ENCODE measurements at regions not wholly inside any gene's neighbourhood (a gene's known extent, or its start where the extent isn't known, plus 50 kb on each side); places are given as distances from the start of the nearest gene placed in this dataset.

- Histone ChIP-seq H3K27me3 (ENCODE audit: insufficient read depth, low read depth, low read length) (no peaks in the 10 kb centered on the region), H3K4me2 (ENCODE audit: low read length) (no peak overlapping the region), H3K9me3 (ENCODE audit: low read length) (no peaks in the 10 kb centered on the region), H3F3A (ENCODE audit: insufficient read depth, low read length, poor library complexity, severe bottlenecking) (no peaks in the 10 kb centered on the region), H3K79me2 (replicated peaks; ENCODE audit: insufficient read depth, low read length) (no peaks in the 10 kb centered on the region), H3K9me2 (ENCODE audit: insufficient read depth, low read length) (no peaks in the 10 kb centered on the region), H4K20me1 (ENCODE audit: insufficient read depth) (no peaks in the 10 kb centered on the region), H3K27ac (ENCODE audit: low read length) (no peak overlapping the region), H2AFZ (ENCODE audit: low read depth, low read length) (no peak overlapping the region), H3K9ac (ENCODE audit: low read length) (no peak overlapping the region), H3K36me3 (ENCODE audit: insufficient read depth, low read length) (no peaks in the 10 kb centered on the region), H3K4me3 (ENCODE audit: low read length) (no peak overlapping the region)
- TF ChIP-seq RAD21 (conservative IDR thresholded peaks at IDR 0.05) (no peak), POLR2AphosphoS5 (IDR thresholded peaks at IDR 0.05) (no peak), CTCF (IDR thresholded peaks at IDR 0.05; ENCODE audit: poor library complexity, severe bottlenecking) (no peak), EP300 (conservative IDR thresholded peaks at IDR 0.05; ENCODE audit: poor library complexity, severe bottlenecking) (no peak), MXI1 (conservative IDR thresholded peaks at IDR 0.05; ENCODE audit: poor library complexity, severe bottlenecking) (no peak), SMC3 (conservative IDR thresholded peaks at IDR 0.05; ENCODE audit: poor library complexity) (no peak), EZH2 (IDR thresholded peaks at IDR 0.05; ENCODE audit: borderline replicate concordance, insufficient read depth, low read length, poor library complexity, severe bottlenecking) (no peak), REST (IDR thresholded peaks at IDR 0.05; ENCODE audit: borderline replicate concordance) (no peak), TAF1 (IDR thresholded peaks at IDR 0.05; ENCODE audit: low read depth) (no peak)
Observed at GRCh38 chr4:129453524-129454200, 357.7 kb downstream of the C4orf33 start.

- no peaks in the 10 kb centered on the region for H3K9me2 ChIP-seq (ENCODE audit: insufficient read depth, low read length)
- no peaks in the 10 kb centered on the region for H4K20me1 ChIP-seq (ENCODE audit: insufficient read depth)
- H3K27ac ChIP-seq (ENCODE audit: low read length) = no peak overlapping the region
- H3K9me3 ChIP-seq (ENCODE audit: low read length) = no peaks in the 10 kb centered on the region
- H3F3A ChIP-seq (ENCODE audit: insufficient read depth, low read length, poor library complexity, severe bottlenecking) = no peaks in the 10 kb centered on the region
- H3K79me2 ChIP-seq (replicated peaks; ENCODE audit: insufficient read depth, low read length) = no peaks in the 10 kb centered on the region
- TF ChIP-seq POLR2AphosphoS5 (IDR thresholded peaks at IDR 0.05) = peak; percentile 19
- no peak for TF ChIP-seq TAF1 (IDR thresholded peaks at IDR 0.05; ENCODE audit: low read depth)
- no peak overlapping the region for H3K9ac ChIP-seq (ENCODE audit: low read length)
- no peaks in the 10 kb centered on the region for H3K27me3 ChIP-seq (ENCODE audit: insufficient read depth, low read depth, low read length)
- no peak overlapping the region for H3K4me3 ChIP-seq (ENCODE audit: low read length)
- H3K36me3 ChIP-seq (ENCODE audit: insufficient read depth, low read length) = no peaks in the 10 kb centered on the region
- no peak overlapping the region for H2AFZ ChIP-seq (ENCODE audit: low read depth, low read length)
- peak overlapping the region; percentile 10 for H3K4me2 ChIP-seq (ENCODE audit: low read length)
Observed at GRCh38 chr4:129455482-129455881, 359.5 kb downstream of the C4orf33 start.

Data from neural cell (in vitro differentiated cells).